GM12874 (cell line): ENCODE measurements at regions not wholly inside any gene's neighbourhood (a gene's known extent, or its start where the extent isn't known, plus 50 kb on each side); places are given as distances from the start of the nearest gene placed in this dataset.

ENCODE experiments used
- CTCF ChIP-seq: IDR thresholded peaks from 2 replicates; pipeline ENCODE4 v1.5.1; 2011; ENCODE audit warnings: low read depth, mild to moderate bottlenecking, control low read depth, low read length, moderate library complexity; ENCODE audit not compliant: insufficient read depth

GRCh38 chrX:39946822-39947221 is 150.9 kb downstream of the BCOR start:
- no peak for TF ChIP-seq CTCF

- TF ChIP-seq CTCF, result no peak
Observed at GRCh38 chrX:39948582-39948981, 149.2 kb downstream of the BCOR start.

GRCh38 chrX:39950018-39950688 is 147.6 kb downstream of the BCOR start:
- no peak for TF ChIP-seq CTCF

- no peak for TF ChIP-seq CTCF
Observed at GRCh38 chrX:39952989-39953388, 144.8 kb downstream of the BCOR start.

- no peak for TF ChIP-seq CTCF
Observed at GRCh38 chrX:39953879-39954278, 143.9 kb downstream of the BCOR start.

GRCh38 chrX:39954851-39955250 is 142.9 kb downstream of the BCOR start:
- no peak for TF ChIP-seq CTCF

- no peak for TF ChIP-seq CTCF
Observed at GRCh38 chrX:39955625-39956024, 142.1 kb downstream of the BCOR start.
